GM18868 (cell line): ENCODE measurements at regions not wholly inside any gene's neighbourhood (a gene's known extent, or its start where the extent isn't known, plus 50 kb on each side); places are given as distances from the start of the nearest gene placed in this dataset.

Experiments
- ATAC-seq: cut with Tn5 transposase; IDR thresholded peaks from one replicate; pipeline ENCODE4 v1.9.1; 2021; ENCODE audit warnings: mild to moderate bottlenecking, moderate library complexity; ENCODE audit not compliant: unreplicated experiment

GRCh38 chr5:93279296-93279963 is 301.6 kb downstream of the NR2F1-AS1 start:
- no peak for ATAC-seq

DNA sequence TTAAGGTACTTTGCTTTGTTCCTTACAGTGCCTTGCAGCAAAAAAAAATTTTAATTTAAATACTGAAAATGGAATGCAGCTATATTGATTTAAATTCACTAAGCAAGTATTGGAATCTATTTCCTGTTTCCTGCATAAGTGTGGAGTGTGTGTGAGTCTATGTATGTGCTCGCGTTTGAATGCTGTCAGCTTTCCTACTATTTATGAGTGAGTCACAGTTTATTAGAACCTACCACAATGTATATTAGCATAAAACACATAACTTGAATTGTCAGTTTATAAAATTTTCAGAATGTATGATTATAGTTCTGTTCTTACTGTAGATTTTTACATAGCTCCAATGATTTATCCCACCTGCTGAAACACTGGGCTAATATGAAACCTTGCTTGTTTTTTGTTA is 302.1 kb downstream of the NR2F1-AS1 start:
- no peak for ATAC-seq

DNA sequence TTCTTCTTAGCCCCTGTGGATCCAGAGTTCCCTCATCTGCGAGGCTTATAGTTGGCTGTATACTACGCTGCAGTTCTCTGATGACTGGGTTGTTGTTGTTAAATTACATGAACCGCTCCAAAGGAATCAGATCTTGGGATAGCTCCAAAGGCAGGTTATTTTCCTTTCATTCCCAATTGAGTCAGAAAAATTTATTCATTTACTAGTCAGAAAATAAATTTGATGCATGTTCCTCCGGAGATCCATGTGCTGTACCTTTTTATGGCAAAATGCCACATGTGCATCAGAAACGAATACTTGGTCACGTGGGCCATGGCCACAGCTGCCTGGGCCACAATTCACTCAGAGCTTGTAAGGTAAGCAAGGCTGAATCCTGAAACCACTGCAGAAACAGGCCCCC is 304.0 kb downstream of the NR2F1-AS1 start:
- no peak for ATAC-seq

- ATAC-seq: no peak
These were observed 305.6 kb downstream of the NR2F1-AS1 start for GRCh38 chr5:93275376-93275775.

DNA sequence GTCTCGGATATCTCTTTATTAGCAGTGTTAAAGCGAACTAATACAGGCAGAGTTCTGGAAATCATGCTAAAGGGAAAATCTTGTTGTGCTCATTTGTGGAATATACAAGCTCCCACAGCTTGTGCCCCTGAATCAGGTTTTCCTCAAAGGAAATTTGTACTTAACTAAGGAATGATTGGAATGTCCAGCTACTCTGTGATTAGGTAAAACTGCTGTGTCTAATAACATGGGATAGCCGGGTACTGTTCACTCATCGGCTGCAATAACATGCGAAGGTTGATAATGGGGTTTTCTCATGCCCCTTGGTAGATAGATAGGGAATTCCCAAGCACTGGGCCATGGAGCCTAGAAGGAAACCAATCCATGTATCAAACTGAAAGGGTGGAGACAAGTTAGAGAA is 306.7 kb downstream of the NR2F1-AS1 start:
- no peak for ATAC-seq

GRCh38 chr5:93273176-93273575 is 307.8 kb downstream of the NR2F1-AS1 start:
- ATAC-seq: no peak

- ATAC-seq: no peak
These were observed 308.9 kb downstream of the NR2F1-AS1 start for GRCh38 chr5:93272108-93272507.

DNA sequence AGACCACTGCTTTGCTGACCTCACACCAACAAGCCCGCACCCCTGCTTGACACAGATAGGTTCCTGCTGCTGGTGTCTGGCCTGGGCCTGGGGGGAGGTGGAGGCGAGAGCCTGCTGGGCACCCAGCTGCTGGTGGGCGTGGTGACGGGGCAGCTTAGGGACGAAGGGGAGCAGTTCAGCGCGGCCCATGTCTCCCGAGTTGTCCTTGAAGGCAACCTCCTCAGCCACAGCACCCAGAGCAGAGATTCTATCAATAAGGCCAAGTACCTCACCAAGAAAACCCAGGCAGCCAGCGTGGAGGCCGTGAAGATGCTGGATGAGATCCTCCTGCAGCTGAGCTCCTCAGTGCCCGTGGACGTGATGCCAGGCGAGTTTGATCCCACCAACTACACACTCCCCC is 313.3 kb downstream of the NR2F1-AS1 start:
- no peak for ATAC-seq

- no peak for ATAC-seq
These were observed 313.7 kb downstream of the NR2F1-AS1 start for GRCh38 chr5:93267276-93267675.

DNA sequence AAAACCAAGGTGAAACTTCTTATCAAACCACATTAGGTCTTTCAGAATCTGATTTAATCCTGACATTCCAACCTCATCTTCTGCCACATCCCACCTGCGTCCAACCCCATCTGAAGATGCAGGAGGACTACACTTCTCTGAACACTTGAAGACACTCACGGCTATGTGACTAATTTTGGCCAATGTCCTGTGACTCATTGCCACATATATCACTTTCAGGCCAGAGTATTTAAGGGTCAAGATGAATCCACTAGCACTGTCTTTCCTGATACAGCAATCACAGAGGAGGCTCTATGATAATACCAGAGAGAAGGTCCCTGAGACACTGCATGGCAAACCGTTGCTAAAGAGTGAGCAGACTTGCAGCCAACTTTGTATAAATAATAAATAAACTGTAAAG is 323.4 kb downstream of the NR2F1-AS1 start:
- no peak for ATAC-seq

- ATAC-seq: no peak
These were observed 325.2 kb downstream of the NR2F1-AS1 start for GRCh38 chr5:93255796-93256195.

DNA sequence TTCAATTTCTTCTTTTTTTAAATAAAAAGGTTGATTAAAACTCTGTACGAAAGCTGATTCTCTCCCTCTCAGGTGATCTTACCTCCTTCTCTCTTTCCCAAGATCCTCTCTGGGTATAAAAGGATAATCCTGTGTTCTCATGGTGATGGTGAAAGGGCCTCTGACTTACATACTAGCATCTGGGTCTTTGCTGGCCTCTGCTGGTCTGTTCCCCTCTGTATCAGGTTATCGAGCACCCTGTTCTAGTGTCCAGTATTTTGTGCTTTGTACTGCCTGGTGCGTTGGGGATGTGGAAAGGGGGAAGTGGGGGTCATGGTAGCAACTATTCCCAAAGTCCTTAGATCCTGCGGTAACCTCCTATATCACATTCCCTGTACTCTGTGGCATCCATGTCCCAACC is 328.9 kb downstream of the NR2F1-AS1 start:
- ATAC-seq: no peak

GRCh38 chr5:93251347-93251746 is 329.7 kb downstream of the NR2F1-AS1 start:
- no peak for ATAC-seq

DNA sequence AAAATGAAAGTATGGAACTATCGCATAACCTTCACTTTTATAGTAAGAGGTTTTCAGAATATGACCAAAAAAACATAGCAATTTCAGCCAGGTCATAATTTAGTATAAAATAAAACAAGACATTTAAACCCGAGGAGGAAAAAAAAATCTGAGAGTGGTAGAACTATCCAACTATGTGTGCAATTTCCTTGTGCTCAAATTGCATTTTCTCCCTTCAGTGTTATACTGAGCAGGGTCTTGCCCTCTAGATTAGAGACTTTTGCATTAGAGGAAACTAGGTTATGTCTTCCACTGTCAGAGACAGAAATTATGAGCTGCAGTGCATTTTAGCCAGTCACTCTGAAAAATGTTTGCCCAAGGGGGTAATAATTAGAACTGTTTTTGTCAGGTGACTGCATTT is 330.6 kb downstream of the NR2F1-AS1 start:
- no peak for ATAC-seq

DNA sequence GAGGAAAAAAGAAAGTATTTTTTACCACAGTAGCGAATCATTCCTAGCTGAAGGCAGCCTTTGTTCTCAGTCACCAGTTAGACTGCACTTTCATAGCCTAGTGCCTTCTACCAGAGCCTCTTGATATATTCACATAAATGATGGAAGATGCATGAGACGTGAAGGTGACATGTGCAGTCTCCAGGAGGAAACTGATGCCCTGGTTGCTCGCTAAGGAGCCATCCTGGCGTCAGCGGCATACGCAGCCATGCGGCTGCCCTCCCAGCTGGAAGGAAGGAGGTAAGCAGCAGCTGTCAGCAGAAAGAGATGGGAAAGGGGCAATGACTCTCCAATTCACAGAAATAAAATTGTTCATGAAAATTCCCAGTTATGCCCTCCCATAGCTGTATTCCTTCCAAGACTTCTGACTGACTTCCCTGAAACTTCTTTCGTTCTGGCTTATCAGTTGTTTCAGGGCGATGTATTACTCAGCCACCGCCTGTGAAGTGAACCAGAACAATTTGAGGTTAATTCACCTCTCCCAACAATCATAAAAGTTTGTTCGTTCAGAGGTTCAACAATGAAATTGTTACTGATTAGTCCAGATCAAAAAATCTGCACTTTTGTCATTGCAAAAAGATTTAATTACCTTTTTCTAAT is 331.2 kb downstream of the NR2F1-AS1 start:
- no peak for ATAC-seq

- ATAC-seq: no peak
These were observed 333.9 kb downstream of the NR2F1-AS1 start for GRCh38 chr5:93247105-93247504.

DNA sequence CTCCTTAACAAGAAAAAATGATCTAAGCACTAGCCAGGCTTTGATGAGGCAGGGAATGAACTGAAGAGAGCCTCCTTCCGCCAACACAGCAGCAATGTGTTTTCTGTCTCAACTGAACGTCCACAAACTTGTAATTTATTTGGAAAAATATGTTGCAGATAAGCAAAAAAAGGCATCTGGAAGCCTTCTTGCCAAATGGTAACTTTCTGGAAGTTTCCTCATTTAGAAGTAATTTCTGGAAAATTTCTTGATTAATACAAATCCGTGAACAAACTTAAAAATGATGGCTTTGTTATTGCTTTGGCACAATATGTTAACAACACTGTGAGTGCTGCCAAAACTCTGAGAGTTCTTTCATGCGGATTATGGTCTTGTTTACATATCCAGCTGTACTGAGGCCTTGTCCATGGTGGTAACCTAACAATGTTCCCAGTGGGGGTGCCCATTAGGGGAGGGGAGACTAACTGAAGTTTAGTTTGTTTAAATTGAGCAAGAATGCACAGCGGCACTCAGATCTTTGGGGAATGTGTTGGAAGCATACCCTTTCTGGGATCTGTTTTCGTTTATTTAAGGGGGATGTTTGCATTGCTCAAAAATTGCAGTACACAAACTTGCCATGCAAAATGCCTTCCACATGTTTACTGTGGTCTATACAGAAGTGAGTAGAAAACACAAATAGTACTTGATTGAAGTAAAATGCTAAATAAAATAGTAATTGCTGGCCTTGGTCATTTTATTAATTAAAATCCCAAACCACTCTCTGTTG is 334.7 kb downstream of the NR2F1-AS1 start:
- ATAC-seq: no peak

DNA sequence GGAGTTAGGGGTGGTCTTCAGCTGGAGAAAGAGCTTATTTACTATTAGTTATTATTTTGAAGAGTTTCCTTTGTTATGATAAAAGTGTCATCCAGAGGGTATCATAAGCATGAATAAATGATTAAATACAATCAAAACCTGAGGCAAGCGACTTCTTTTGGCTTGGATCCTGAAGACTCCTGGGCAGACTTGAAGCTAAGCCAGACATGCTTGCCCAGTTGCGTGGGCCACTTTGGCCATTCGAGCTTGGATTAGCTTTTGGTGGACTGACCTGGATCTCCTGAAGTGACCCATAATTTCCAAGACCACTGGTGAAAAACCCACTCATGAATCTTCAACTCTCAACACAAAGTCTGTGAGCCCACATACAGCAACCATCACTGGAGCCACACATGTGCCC is 335.8 kb downstream of the NR2F1-AS1 start:
- ATAC-seq: no peak

DNA sequence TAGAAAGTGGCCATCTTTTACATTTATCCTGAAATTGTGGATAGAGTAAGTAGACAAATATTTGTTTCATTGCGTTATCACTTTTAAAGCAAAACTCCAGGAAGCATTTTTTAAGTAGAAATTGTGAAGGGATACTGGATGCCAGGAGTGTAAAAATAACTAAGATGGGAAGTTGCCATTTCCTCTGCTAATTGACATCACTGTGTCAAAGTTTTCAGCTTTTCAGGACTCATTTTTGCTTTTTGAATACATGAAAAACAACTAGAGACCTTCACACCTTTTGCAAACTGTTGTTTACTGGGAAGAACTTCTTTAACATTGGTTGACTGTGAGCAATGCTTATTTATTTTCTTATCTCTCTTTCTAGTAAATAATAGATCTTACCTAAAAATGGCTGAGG is 337.5 kb downstream of the NR2F1-AS1 start:
- ATAC-seq: no peak

DNA sequence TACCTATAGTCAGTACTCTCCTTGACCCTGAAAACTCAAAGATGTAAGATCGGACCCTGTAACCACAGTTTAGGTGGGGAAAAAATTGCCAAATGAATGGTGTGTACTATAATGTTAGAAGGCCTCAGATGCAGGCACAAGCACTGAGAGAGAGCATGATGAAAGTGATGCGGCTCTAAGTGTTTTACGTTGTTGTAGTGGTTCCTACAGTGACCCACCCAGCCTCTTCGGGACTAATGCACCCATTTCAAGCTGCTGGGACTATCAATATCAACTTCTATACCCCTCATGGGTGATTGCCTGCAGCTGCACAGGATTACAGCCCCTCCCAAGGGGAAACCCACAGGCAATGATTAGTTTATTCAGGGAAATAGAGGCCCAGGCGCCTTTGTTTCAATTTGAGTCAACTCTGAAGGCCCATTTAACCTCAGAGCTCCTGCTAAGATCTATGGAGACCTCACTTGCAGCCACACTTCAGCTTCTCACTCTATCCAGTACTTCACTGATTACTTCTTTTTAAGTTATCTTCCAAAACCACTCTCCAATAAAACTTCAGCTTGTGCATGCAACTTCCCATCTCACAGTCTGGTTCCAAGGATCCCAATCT is 340.7 kb downstream of the NR2F1-AS1 start:
- ATAC-seq: no peak

GRCh38 chr5:93236807-93237421 is 344.1 kb downstream of the NR2F1-AS1 start:
- no peak for ATAC-seq
